ENCODE measurements at regions not wholly inside any gene's neighbourhood (a gene's known extent, or its start where the extent isn't known, plus 50 kb on each side); places are given as distances from the start of the nearest gene placed in this dataset.

DNA sequence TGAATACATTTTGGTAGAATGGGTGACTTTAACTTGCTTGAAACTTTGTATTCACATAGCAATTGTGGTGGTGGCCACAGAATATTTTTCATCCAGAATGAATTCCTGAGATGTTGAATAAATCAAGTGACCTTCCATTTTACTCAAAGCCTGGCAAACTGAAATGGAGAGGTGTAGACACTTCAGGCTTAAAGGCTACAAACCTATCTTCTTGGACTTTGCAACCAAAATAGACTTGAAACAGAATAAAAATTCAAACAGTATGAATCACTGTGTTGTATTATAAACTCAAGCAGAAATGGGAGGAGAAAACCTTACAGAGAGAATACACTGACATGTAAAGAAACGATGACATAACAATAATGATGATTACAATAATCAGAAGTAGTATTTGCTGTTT lies 371.6 kb downstream of the BCKDHB start:
- Histone ChIP-seq H4K20me1 (ENCODE audit: control insufficient read depth, insufficient read depth) (no peaks in the 10 kb centered on the region), H2AFZ (ENCODE audit: control insufficient read depth, low read depth, low read length) (no peak overlapping the region), H3K4me2 (ENCODE audit: control insufficient read depth, insufficient read depth) (no peak overlapping the region), H3K79me2 (ENCODE audit: control insufficient read depth, insufficient read depth, low read length) (no peaks in the 10 kb centered on the region), H3K27me3 (replicated peaks in 1 of 2; ENCODE audit: control insufficient read depth in 2 of 2, insufficient read depth in 2 of 2, low read length in 1 of 2) (no peaks in the 10 kb centered on the region), H3K9me3 (replicated peaks; ENCODE audit: control insufficient read depth, insufficient read depth, low read length) (no peaks in the 10 kb centered on the region), H3K27ac (ENCODE audit: control insufficient read depth, insufficient read depth) (no peak overlapping the region), H3K9ac (ENCODE audit: control insufficient read depth, insufficient read depth, low read length) (no peak overlapping the region), H3K4me1 (ENCODE audit: control insufficient read depth, insufficient read depth, low read length) (no peaks in the 10 kb centered on the region), H3K36me3 (ENCODE audit: control insufficient read depth in 2 of 2, insufficient read depth in 2 of 2, low read length in 1 of 2) (no peaks in the 10 kb centered on the region), H3K4me3 (no peak overlapping the region)
- RAD21 ChIA-PET (ENCODE audit: unreplicated experiment): no interaction called here
- intact Hi-C loops (cut with micrococcal nuclease; ENCODE audit: unreplicated experiment) (loop anchor here (10.0 kb wide), 1 partner anchor 263 kb away; no protein-coding TSS in a partner anchor), in situ Hi-C loops (cut with MboI) (no loop called here)
- POLR2A ChIA-PET: no interaction called here
- ATAC-seq (no peak), DNase-seq (ENCODE audit: low read depth, low spot score) (no peak), FAIRE-seq (no peak)
- BruUV-seq (replicated peaks): no TSS peak
- 58% methylated on average over 1 of the region's 1 CpG for WGBS (ENCODE audit: insufficient coverage, insufficient replicate concordance, low lambda C conversion rate, missing lambda C conversion rate)
- TF ChIP-seq RBBP5 (conservative IDR thresholded peaks at IDR 0.05) (no peak), NFXL1 (IDR thresholded peaks at IDR 0.05; ENCODE audit: borderline replicate concordance) (no peak)
- TF ChIP-seq, protein P1, sequence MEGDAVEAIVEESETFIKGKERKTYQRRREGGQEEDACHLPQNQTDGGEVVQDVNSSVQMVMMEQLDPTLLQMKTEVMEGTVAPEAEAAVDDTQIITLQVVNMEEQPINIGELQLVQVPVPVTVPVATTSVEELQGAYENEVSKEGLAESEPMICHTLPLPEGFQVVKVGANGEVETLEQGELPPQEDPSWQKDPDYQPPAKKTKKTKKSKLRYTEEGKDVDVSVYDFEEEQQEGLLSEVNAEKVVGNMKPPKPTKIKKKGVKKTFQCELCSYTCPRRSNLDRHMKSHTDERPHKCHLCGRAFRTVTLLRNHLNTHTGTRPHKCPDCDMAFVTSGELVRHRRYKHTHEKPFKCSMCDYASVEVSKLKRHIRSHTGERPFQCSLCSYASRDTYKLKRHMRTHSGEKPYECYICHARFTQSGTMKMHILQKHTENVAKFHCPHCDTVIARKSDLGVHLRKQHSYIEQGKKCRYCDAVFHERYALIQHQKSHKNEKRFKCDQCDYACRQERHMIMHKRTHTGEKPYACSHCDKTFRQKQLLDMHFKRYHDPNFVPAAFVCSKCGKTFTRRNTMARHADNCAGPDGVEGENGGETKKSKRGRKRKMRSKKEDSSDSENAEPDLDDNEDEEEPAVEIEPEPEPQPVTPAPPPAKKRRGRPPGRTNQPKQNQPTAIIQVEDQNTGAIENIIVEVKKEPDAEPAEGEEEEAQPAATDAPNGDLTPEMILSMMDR (IDR thresholded peaks at IDR 0.05 in 2 of 3, conservative IDR thresholded peaks at IDR 0.05 in 1 of 3; ENCODE audit: control insufficient read depth in 2 of 3, extremely low read depth in 1 of 3, insufficient read depth in 1 of 3, low read depth in 3 of 3, low read length in 3 of 3): no peak
- CTCF ChIA-PET: no interaction called here
- SMC1A ChIA-PET (ENCODE audit: uncharacterized antibody, unreplicated experiment): no interaction called here

DNA sequence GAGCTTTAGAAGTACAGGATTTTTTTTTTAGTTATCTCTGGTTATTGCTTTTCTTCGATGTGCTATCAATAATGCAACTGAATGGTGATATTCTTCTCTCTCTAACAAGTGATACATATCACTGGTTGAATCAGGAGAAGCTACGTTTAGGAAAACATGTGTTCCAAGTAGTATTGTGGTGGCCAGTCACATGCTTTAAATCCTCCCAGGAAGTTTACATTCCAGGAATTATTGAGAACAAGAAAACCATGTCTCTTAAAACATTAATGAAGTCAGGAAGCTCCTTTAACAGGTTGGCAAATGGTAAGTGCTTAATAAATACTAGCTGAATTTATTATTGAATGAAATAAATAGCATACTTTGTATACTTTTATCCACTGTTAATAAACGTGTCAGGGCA lies 371.1 kb downstream of the BCKDHB start:
- BruUV-seq (replicated peaks): no TSS peak
- Histone ChIP-seq H3K9me3 (replicated peaks; ENCODE audit: control insufficient read depth, insufficient read depth, low read length) (no peaks in the 10 kb centered on the region), H3K4me2 (ENCODE audit: control insufficient read depth, insufficient read depth) (no peak overlapping the region), H2AFZ (ENCODE audit: control insufficient read depth, low read depth, low read length) (no peak overlapping the region), H3K36me3 (ENCODE audit: control insufficient read depth in 2 of 2, insufficient read depth in 2 of 2, low read length in 1 of 2) (no peaks in the 10 kb centered on the region), H3K4me3 (no peak overlapping the region), H3K9ac (ENCODE audit: control insufficient read depth, insufficient read depth, low read length) (no peak overlapping the region), H4K20me1 (ENCODE audit: control insufficient read depth, insufficient read depth) (no peaks in the 10 kb centered on the region), H3K79me2 (ENCODE audit: control insufficient read depth, insufficient read depth, low read length) (no peaks in the 10 kb centered on the region), H3K4me1 (ENCODE audit: control insufficient read depth, insufficient read depth, low read length) (no peaks in the 10 kb centered on the region), H3K27ac (ENCODE audit: control insufficient read depth, insufficient read depth) (no peak overlapping the region), H3K27me3 (replicated peaks in 1 of 2; ENCODE audit: control insufficient read depth in 2 of 2, insufficient read depth in 2 of 2, low read length in 1 of 2) (no peaks in the 10 kb centered on the region)
- ChIA-PET POLR2A (no interaction called here), SMC1A (ENCODE audit: uncharacterized antibody, unreplicated experiment) (no interaction called here), CTCF (interaction anchor here (0.7 kb wide), 1 partner anchor 263 kb away, joined by 4 read pairs; no protein-coding TSS in a partner anchor), RAD21 (ENCODE audit: unreplicated experiment) (no interaction called here)
- FAIRE-seq: no peak
- ATAC-seq: no peak
- DNase-seq (ENCODE audit: low read depth, low spot score): no peak
- in situ Hi-C loops (cut with MboI): no loop called here
- 0% methylated on average over 3 of the region's 3 CpGs for WGBS (ENCODE audit: insufficient coverage, insufficient replicate concordance, low lambda C conversion rate, missing lambda C conversion rate)
- intact Hi-C loops (cut with micrococcal nuclease; ENCODE audit: unreplicated experiment): loop anchor here (10.0 kb wide), 1 partner anchor 263 kb away; no protein-coding TSS in a partner anchor
- TF ChIP-seq DPF2 (IDR thresholded peaks at IDR 0.05) (no peak), RCOR1 (conservative IDR thresholded peaks at IDR 0.05; ENCODE audit: low read depth, low read length) (no peak), TCF12 (IDR thresholded peaks at IDR 0.05; ENCODE audit: low read depth, low read length) (no peak), JUNB (IDR thresholded peaks at IDR 0.05) (no peak), RELA (IDR thresholded peaks at IDR 0.05; ENCODE audit: borderline replicate concordance, partially characterized antibody) (no peak), TCF3 (IDR thresholded peaks at IDR 0.05; ENCODE audit: borderline replicate concordance, insufficient read depth, low read depth, low read length) (no peak)
- TF ChIP-seq, protein P2, sequence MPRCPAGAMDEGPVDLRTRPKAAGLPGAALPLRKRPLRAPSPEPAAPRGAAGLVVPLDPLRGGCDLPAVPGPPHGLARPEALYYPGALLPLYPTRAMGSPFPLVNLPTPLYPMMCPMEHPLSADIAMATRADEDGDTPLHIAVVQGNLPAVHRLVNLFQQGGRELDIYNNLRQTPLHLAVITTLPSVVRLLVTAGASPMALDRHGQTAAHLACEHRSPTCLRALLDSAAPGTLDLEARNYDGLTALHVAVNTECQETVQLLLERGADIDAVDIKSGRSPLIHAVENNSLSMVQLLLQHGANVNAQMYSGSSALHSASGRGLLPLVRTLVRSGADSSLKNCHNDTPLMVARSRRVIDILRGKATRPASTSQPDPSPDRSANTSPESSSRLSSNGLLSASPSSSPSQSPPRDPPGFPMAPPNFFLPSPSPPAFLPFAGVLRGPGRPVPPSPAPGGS (IDR thresholded peaks at IDR 0.05; ENCODE audit: borderline replicate concordance, insufficient read depth, low read depth, low read length, poor library complexity, severe bottlenecking): no peak
- TF ChIP-seq, protein P3, sequence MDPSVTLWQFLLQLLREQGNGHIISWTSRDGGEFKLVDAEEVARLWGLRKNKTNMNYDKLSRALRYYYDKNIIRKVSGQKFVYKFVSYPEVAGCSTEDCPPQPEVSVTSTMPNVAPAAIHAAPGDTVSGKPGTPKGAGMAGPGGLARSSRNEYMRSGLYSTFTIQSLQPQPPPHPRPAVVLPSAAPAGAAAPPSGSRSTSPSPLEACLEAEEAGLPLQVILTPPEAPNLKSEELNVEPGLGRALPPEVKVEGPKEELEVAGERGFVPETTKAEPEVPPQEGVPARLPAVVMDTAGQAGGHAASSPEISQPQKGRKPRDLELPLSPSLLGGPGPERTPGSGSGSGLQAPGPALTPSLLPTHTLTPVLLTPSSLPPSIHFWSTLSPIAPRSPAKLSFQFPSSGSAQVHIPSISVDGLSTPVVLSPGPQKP (IDR thresholded peaks at IDR 0.05; ENCODE audit: low read depth, low read length): no peak
- TF ChIP-seq, protein P1 (IDR thresholded peaks at IDR 0.05 in 2 of 3, conservative IDR thresholded peaks at IDR 0.05 in 1 of 3; ENCODE audit: control insufficient read depth in 2 of 3, extremely low read depth in 1 of 3, insufficient read depth in 1 of 3, low read depth in 3 of 3, low read length in 3 of 3): no peak
